Peyer's patch (tissue), 4 donors: ENCODE measurements at regions not wholly inside any gene's neighbourhood (a gene's known extent, or its start where the extent isn't known, plus 50 kb on each side); places are given as distances from the start of the nearest gene placed in this dataset.

ENCODE experiments used
- CTCF ChIP-seq, 6 experiments: fragments of 450-650 bp in 4 of 6; fragments of 200-600 bp in 2 of 6; sonication (generic) in 1 of 6; IDR thresholded peaks; one replicate each; pipeline ENCODE4 v1.5.1; 2017 to 2019; ENCODE audit warnings: antibody characterized with exemption in 6 of 6, mild to moderate bottlenecking in 3 of 6, moderate library complexity in 1 of 6
- POLR2A ChIP-seq, 2 donors: fragments of 450-650 bp; IDR thresholded peaks; one replicate each; pipeline ENCODE4 v1.5.1; 2017; ENCODE audit warnings: antibody characterized with exemption in 2 of 2, mild to moderate bottlenecking in 2 of 2, moderate library complexity in 2 of 2

- no peak for TF ChIP-seq POLR2A (IDR thresholded peaks at IDR 0.05)
- no peak for TF ChIP-seq CTCF (IDR thresholded peaks at IDR 0.05)
These were observed 409.9 kb upstream of the NFIA start for GRCh38 chr1:60672449-60672848.
